Colonic mucosa (tissue), 4 donors: ENCODE measurements at regions not wholly inside any gene's neighbourhood (a gene's known extent, or its start where the extent isn't known, plus 50 kb on each side); places are given as distances from the start of the nearest gene placed in this dataset.

Source experiments
- DNase-seq: peaks from one replicate; pipeline ENCODE4 v3.0.0-alpha.2; 2020
- H3K27ac ChIP-seq: fragments of 200-600 bp; one replicate; pipeline ENCODE4 v1.8.0; 2021
- H3K27me3 ChIP-seq: fragments of 200-600 bp; one replicate; pipeline ENCODE4 v1.8.0; 2021
- H3K36me3 ChIP-seq: fragments of 200-600 bp; one replicate; pipeline ENCODE4 v1.8.0; 2021
- H3K4me1 ChIP-seq: fragments of 200-600 bp; one replicate; pipeline ENCODE4 v1.8.0; 2021; ENCODE audit warnings: mild to moderate bottlenecking
- H3K4me3 ChIP-seq: fragments of 200-600 bp; one replicate; pipeline ENCODE4 v1.8.0; 2021
- H3K9ac ChIP-seq, 2 donors: one replicate each; pipeline ENCODE4 v1.7.0; 2013; ENCODE audit warnings: control low read depth in 2 of 2, low read depth in 2 of 2, low read length in 2 of 2
- H3K9me3 ChIP-seq: fragments of 200-600 bp; one replicate; pipeline ENCODE4 v1.8.0; 2021
- intact Hi-C: fragments of 100-400 bp; cut with DNase I; formaldehyde crosslinking; loops from one replicate; pipeline ENCODE4 v1.14.1; 2022
- TF ChIP-seq, protein P1 (sequence below): fragments of 200-600 bp; IDR thresholded peaks from one replicate; pipeline ENCODE4 v1.8.0; 2022; ENCODE audit warnings: antibody characterized with exemption, mild to moderate bottlenecking
- donor health status: healthy.
- donor health status: DM: no; HTN: no; CAD: no.
- donor health status: DM: no; HTN: no; CAD: no.

DNA sequence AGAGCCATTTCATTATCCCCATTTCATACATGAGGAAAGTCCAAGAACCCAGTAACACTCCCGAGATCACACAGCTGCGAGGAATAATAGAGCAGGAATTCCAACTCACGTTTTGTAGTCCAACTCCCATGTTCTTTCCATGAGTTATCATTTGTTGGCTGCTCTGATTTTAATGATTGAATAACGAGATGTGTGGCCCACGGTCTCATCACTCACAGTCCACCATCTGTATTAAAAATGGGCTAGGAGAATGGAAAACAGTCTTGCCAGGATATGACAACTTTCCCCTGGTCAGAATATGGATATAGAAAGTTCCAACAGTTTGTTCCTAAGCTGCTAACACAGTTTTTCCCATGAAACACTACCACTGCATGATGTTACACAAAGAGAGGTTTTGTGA lies 147.5 kb downstream of the METTL4 start:
- H3K4me3 ChIP-seq = no peak overlapping the region
- DNase-seq = no peak
- H3K27me3 ChIP-seq = no peaks in the 10 kb centered on the region
- no peaks in the 10 kb centered on the region for H3K4me1 ChIP-seq
- H3K9ac ChIP-seq = no peak overlapping the region
- intact Hi-C loops = no loop called here
- H3K36me3 ChIP-seq = no peaks in the 10 kb centered on the region
- no peak overlapping the region for H3K27ac ChIP-seq
- TF ChIP-seq, protein P1, sequence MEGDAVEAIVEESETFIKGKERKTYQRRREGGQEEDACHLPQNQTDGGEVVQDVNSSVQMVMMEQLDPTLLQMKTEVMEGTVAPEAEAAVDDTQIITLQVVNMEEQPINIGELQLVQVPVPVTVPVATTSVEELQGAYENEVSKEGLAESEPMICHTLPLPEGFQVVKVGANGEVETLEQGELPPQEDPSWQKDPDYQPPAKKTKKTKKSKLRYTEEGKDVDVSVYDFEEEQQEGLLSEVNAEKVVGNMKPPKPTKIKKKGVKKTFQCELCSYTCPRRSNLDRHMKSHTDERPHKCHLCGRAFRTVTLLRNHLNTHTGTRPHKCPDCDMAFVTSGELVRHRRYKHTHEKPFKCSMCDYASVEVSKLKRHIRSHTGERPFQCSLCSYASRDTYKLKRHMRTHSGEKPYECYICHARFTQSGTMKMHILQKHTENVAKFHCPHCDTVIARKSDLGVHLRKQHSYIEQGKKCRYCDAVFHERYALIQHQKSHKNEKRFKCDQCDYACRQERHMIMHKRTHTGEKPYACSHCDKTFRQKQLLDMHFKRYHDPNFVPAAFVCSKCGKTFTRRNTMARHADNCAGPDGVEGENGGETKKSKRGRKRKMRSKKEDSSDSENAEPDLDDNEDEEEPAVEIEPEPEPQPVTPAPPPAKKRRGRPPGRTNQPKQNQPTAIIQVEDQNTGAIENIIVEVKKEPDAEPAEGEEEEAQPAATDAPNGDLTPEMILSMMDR = no peak
- H3K9me3 ChIP-seq = no peaks in the 10 kb centered on the region

DNA sequence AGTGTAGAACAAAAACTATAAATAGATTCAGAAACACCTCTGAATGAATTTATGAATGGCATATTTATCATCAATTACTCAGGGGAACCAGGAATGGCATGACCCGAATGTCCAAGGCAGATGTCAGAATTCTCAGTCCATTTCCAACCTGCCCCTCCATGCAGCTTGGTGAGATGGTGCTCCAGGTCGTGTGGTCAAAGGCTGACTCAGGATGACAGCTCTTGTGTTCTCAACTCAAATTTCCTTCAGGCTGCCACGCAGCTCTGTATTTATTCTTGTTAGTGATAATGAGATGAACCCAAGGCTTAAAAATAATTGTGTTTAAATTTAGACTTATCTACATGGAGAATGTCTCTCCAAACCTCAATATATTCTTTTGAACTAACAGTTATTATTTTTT lies 146.9 kb downstream of the METTL4 start:
- TF ChIP-seq, protein P1 = no peak
- no peak overlapping the region for H3K27ac ChIP-seq
- intact Hi-C loops = no loop called here
- no peaks in the 10 kb centered on the region for H3K9me3 ChIP-seq
- H3K4me1 ChIP-seq = no peaks in the 10 kb centered on the region
- no peak for DNase-seq
- no peaks in the 10 kb centered on the region for H3K27me3 ChIP-seq
- no peaks in the 10 kb centered on the region for H3K36me3 ChIP-seq
- no peak overlapping the region for H3K9ac ChIP-seq
- no peak overlapping the region for H3K4me3 ChIP-seq

DNA sequence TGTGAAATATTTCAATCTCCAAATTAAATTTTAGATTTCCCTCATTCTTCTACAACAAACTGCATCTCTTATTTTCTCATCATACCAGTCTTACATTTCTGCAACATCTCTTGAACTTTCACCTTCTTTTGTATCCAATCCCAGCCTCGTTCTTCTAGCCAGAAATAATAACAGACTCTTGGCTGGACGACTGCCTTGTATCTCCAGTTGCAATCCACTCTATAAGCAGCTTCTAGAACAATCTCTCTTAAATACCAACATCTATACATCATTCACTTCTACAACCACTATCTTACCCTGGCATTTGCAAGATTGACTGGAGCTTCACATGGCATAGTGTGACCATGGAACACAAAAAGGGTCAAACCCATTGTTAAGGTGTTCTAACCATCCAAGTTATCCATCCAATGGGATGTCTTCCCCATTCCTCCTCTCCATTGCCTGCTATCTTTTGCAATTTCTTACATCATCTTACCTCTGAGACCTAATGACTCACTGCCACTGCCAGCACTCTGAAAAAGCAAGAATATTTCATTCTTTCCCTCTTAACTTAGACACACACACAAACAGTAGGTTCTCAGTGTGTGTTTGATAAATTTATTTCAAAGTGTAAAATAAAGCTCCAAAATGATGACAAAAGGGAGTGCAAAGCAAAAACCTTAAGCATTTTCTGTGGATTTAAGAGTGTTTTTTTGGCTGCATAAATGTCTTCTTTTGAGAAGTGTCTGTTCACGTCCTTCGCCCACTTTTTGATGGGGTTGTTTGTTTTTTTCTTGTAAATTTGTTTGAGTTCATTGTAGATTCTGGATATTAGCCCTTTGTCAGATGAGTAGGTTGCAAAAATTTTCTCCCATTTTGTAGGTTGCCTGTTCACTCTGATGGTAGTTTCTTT lies 145.6 kb downstream of the METTL4 start:
- Histone ChIP-seq H3K9me3 (no peaks in the 10 kb centered on the region), H3K27me3 (no peaks in the 10 kb centered on the region), H3K4me3 (no peak overlapping the region), H3K27ac (no peak overlapping the region), H3K9ac (no peak overlapping the region), H3K4me1 (no peaks in the 10 kb centered on the region), H3K36me3 (no peaks in the 10 kb centered on the region)
- TF ChIP-seq, protein P1 = no peak
- DNase-seq = no peak
- intact Hi-C loops = no loop called here

DNA sequence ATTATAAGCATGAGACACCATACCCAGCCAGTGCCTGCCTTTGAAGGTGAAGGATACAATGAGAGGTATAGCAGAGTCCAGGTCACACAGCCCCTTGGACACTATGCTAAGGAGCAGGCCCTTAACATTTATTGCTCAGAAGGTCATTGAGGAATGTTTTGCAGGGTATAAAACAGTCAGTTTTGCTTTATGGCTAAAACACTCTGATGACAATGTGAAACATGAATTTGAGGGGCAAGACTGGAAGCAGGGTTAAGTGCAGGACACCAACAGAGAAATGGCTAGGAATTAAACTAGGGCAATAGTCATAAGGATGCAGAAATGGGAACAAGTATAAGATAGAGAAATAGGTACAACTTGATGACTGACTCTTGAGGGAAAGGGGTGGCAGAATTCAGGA lies 141.1 kb downstream of the METTL4 start:
- Histone ChIP-seq H3K9ac (no peak overlapping the region), H3K27me3 (no peaks in the 10 kb centered on the region), H3K4me1 (no peaks in the 10 kb centered on the region), H3K36me3 (no peaks in the 10 kb centered on the region), H3K27ac (no peak overlapping the region), H3K4me3 (no peak overlapping the region), H3K9me3 (no peaks in the 10 kb centered on the region)
- no peak for DNase-seq
- intact Hi-C loops = no loop called here
- TF ChIP-seq, protein P1 = no peak

DNA sequence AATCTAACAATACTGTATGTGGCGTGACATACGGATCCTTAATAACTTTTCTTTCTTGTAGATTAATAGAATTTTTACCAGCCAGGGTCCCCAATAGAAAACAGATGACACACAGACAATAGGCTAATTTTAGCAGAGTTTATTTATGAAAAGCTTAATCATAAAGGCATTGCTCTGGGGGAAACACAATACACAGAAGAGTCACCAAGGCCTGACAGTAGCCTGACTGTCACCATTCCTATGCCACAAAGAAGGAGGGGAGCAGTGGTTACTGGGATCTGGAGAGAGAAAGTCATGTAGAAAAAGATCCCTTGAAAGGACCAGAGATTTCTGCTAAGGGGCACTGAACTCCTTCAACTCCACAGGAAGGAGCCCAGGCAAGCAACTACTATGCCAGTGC lies 139.5 kb downstream of the METTL4 start:
- H3K27ac ChIP-seq = no peak overlapping the region
- no peaks in the 10 kb centered on the region for H3K27me3 ChIP-seq
- intact Hi-C loops = no loop called here
- no peak overlapping the region for H3K9ac ChIP-seq
- no peak for DNase-seq
- no peaks in the 10 kb centered on the region for H3K4me1 ChIP-seq
- no peaks in the 10 kb centered on the region for H3K36me3 ChIP-seq
- TF ChIP-seq, protein P1 = no peak
- no peak overlapping the region for H3K4me3 ChIP-seq
- no peaks in the 10 kb centered on the region for H3K9me3 ChIP-seq
